Ectodermal cell (in vitro differentiated cells): ENCODE measurements at regions not wholly inside any gene's neighbourhood (a gene's known extent, or its start where the extent isn't known, plus 50 kb on each side); places are given as distances from the start of the nearest gene placed in this dataset.

Experiments used
- H3K27ac ChIP-seq: 2 replicates; pipeline ENCODE4 v1.7.0; 2013; ENCODE audit warnings: mild to moderate bottlenecking, low read depth, low read length; ENCODE audit not compliant: insufficient read depth, poor library complexity, severe bottlenecking
- H3K27me3 ChIP-seq: 2 replicates; pipeline ENCODE4 v1.7.0; 2013; ENCODE audit warnings: mild to moderate bottlenecking, low read length; ENCODE audit not compliant: insufficient read depth, control insufficient read depth, poor library complexity, severe bottlenecking
- H3K36me3 ChIP-seq: one replicate; pipeline ENCODE4 v1.7.0; 2013; ENCODE audit warnings: low read length; ENCODE audit not compliant: control insufficient read depth, insufficient read depth
- H3K4me1 ChIP-seq: one replicate; pipeline ENCODE4 v1.7.0; 2013; ENCODE audit warnings: low read length; ENCODE audit not compliant: control insufficient read depth, insufficient read depth
- H3K4me3 ChIP-seq: 2 replicates; pipeline ENCODE4 v1.7.0; 2013; ENCODE audit warnings: low read depth, low read length, control low read depth; ENCODE audit not compliant: insufficient read depth
- H3K9me3 ChIP-seq: 2 replicates; pipeline ENCODE4 v1.7.0; 2013; ENCODE audit warnings: mild to moderate bottlenecking, low read length, moderate library complexity; ENCODE audit not compliant: control insufficient read depth
- whole genome bisulfite sequencing, 2 experiments: methylation state at CpG; one replicate each; pipeline ENCODE4 v1.1.7; 2013; ENCODE audit warnings: missing lambda C conversion rate in 2 of 2; 5-methylcytosine and 5-hydroxymethylcytosine counted together

GRCh38 chr11:127931803-127932202 lies 655.6 kb downstream of the ETS1 start:
- Histone ChIP-seq H3K27ac (no peak overlapping the region), H3K27me3 (no peaks in the 10 kb centered on the region), H3K4me1 (no peaks in the 10 kb centered on the region), H3K9me3 (no peaks in the 10 kb centered on the region), H3K36me3 (no peaks in the 10 kb centered on the region), H3K4me3 (no peak overlapping the region)
- WGBS, 2 experiments: 86 to 91% methylated on average over 7 of the region's 7 CpGs

GRCh38 chr11:127926721-127927120 lies 660.6 kb downstream of the ETS1 start:
- WGBS, 2 experiments: 96% methylated on average over 8 of the region's 8 CpGs
- Histone ChIP-seq H3K27me3 (no peaks in the 10 kb centered on the region), H3K4me3 (no peak overlapping the region), H3K4me1 (no peaks in the 10 kb centered on the region), H3K27ac (no peak overlapping the region), H3K36me3 (no peaks in the 10 kb centered on the region), H3K9me3 (no peaks in the 10 kb centered on the region)

- Histone ChIP-seq H3K9me3 (no peaks in the 10 kb centered on the region), H3K4me3 (no peak overlapping the region), H3K4me1 (no peaks in the 10 kb centered on the region), H3K36me3 (no peaks in the 10 kb centered on the region), H3K27me3 (no peaks in the 10 kb centered on the region), H3K27ac (no peak overlapping the region)
- 93 to 95% methylated on average over 3 to 4 of the region's 4 CpGs for WGBS, 2 experiments
Measured at GRCh38 chr11:127925475-127925874, 661.9 kb downstream of the ETS1 start.

GRCh38 chr11:127919206-127920000 lies 668.0 kb downstream of the ETS1 start:
- Histone ChIP-seq H3K9me3 (no peaks in the 10 kb centered on the region), H3K36me3 (no peaks in the 10 kb centered on the region), H3K27ac (no peak overlapping the region), H3K4me3 (no peak overlapping the region), H3K4me1 (no peaks in the 10 kb centered on the region), H3K27me3 (no peaks in the 10 kb centered on the region)
- WGBS, 2 experiments: 86 to 90% methylated on average over 2 of the region's 2 CpGs

GRCh38 chr11:127902382-127902781 lies 685.0 kb downstream of the ETS1 start:
- Histone ChIP-seq H3K4me3 (no peak overlapping the region), H3K9me3 (no peaks in the 10 kb centered on the region), H3K4me1 (no peaks in the 10 kb centered on the region), H3K27me3 (no peaks in the 10 kb centered on the region), H3K36me3 (no peaks in the 10 kb centered on the region), H3K27ac (no peak overlapping the region)

GRCh38 chr11:127898422-127899365 lies 688.7 kb downstream of the ETS1 start:
- Histone ChIP-seq H3K4me3 (no peak overlapping the region), H3K27ac (no peak overlapping the region), H3K36me3 (no peaks in the 10 kb centered on the region), H3K27me3 (no peaks in the 10 kb centered on the region), H3K4me1 (no peaks in the 10 kb centered on the region), H3K9me3 (no peaks in the 10 kb centered on the region)
- WGBS, 2 experiments: 96 to 97% methylated on average over 27 to 28 of the region's 28 CpGs

- 90 to 100% methylated on average over 1 to 3 of the region's 3 CpGs for WGBS, 2 experiments
- no peaks in the 10 kb centered on the region for H3K27me3 ChIP-seq
Measured at GRCh38 chr11:127895776-127896175, 691.6 kb downstream of the ETS1 start.

GRCh38 chr11:127894316-127894715 lies 693.0 kb downstream of the ETS1 start:
- Histone ChIP-seq H3K27ac (no peak overlapping the region), H3K4me1 (no peaks in the 10 kb centered on the region), H3K27me3 (no peaks in the 10 kb centered on the region), H3K36me3 (no peaks in the 10 kb centered on the region), H3K4me3 (no peak overlapping the region), H3K9me3 (no peaks in the 10 kb centered on the region)
- 78 to 98% methylated on average over 1 to 2 of the region's 2 CpGs for WGBS, 2 experiments

More at GRCh38 chr11:127895776-127896175, 691.6 kb downstream of the ETS1 start:
- H3K36me3 ChIP-seq: no peaks in the 10 kb centered on the region
- H3K4me1 ChIP-seq: no peaks in the 10 kb centered on the region
- no peak overlapping the region for H3K4me3 ChIP-seq
- H3K27ac ChIP-seq: no peak overlapping the region
- H3K9me3 ChIP-seq: no peaks in the 10 kb centered on the region

- no peaks in the 10 kb centered on the region for H3K9me3 ChIP-seq
- no peaks in the 10 kb centered on the region for H3K27me3 ChIP-seq
- no peaks in the 10 kb centered on the region for H3K4me1 ChIP-seq
- H3K36me3 ChIP-seq: no peaks in the 10 kb centered on the region
- no peak overlapping the region for H3K27ac ChIP-seq
- H3K4me3 ChIP-seq: no peak overlapping the region
Measured at GRCh38 chr11:127890030-127890615, 697.2 kb downstream of the ETS1 start.

- Histone ChIP-seq H3K4me1 (no peaks in the 10 kb centered on the region), H3K9me3 (no peaks in the 10 kb centered on the region), H3K27ac (no peak overlapping the region), H3K27me3 (no peaks in the 10 kb centered on the region), H3K36me3 (no peaks in the 10 kb centered on the region), H3K4me3 (no peak overlapping the region)
Measured at GRCh38 chr11:127888386-127888785, 699.0 kb downstream of the ETS1 start.
